A673 (cell line): ENCODE measurements at regions not wholly inside any gene's neighbourhood (a gene's known extent, or its start where the extent isn't known, plus 50 kb on each side); places are given as distances from the start of the nearest gene placed in this dataset.

ENCODE experiments used
- EZH2 ChIP-seq: fragments of 200-600 bp; sonication (generic); IDR thresholded peaks from 2 replicates; pipeline ENCODE4 v1.6.1; 2017; ENCODE audit warnings: borderline replicate concordance, low read depth, mild to moderate bottlenecking, mixed read lengths, antibody characterized with exemption, low read length; ENCODE audit not compliant: poor library complexity, severe bottlenecking
- TF ChIP-seq, protein P1 (sequence below): fragments of 300-800, 200-600 bp; sonication (generic); conservative IDR thresholded peaks from 2 replicates; pipeline ENCODE4 v1.5.1; 2017; ENCODE audit warnings: low read depth, mild to moderate bottlenecking, antibody characterized with exemption, low read length, moderate library complexity, mixed read lengths

GRCh38 chr10:31697271-31698180 lies 231.1 kb downstream of the ARHGAP12 start:
- TF ChIP-seq, protein P1, sequence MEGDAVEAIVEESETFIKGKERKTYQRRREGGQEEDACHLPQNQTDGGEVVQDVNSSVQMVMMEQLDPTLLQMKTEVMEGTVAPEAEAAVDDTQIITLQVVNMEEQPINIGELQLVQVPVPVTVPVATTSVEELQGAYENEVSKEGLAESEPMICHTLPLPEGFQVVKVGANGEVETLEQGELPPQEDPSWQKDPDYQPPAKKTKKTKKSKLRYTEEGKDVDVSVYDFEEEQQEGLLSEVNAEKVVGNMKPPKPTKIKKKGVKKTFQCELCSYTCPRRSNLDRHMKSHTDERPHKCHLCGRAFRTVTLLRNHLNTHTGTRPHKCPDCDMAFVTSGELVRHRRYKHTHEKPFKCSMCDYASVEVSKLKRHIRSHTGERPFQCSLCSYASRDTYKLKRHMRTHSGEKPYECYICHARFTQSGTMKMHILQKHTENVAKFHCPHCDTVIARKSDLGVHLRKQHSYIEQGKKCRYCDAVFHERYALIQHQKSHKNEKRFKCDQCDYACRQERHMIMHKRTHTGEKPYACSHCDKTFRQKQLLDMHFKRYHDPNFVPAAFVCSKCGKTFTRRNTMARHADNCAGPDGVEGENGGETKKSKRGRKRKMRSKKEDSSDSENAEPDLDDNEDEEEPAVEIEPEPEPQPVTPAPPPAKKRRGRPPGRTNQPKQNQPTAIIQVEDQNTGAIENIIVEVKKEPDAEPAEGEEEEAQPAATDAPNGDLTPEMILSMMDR = no peak
- TF ChIP-seq EZH2 = no peak
